ENCODE measurements at regions not wholly inside any gene's neighbourhood (a gene's known extent, or its start where the extent isn't known, plus 50 kb on each side); places are given as distances from the start of the nearest gene placed in this dataset.

- no peak for DNase-seq (ENCODE audit: low spot score)
Observed at GRCh38 chr5:71945436-71945835, 161.8 kb upstream of the MAP1B start.

- DNase-seq (ENCODE audit: low spot score): no peak
Observed at GRCh38 chr5:71946343-71947030, 160.8 kb upstream of the MAP1B start.

- no peak for DNase-seq (ENCODE audit: low spot score)
Observed at GRCh38 chr5:71948206-71948605, 159.1 kb upstream of the MAP1B start.

- DNase-seq (ENCODE audit: low spot score): no peak
Observed at GRCh38 chr5:71949772-71950171, 157.5 kb upstream of the MAP1B start.

GRCh38 chr5:71953866-71954265 lies 153.4 kb upstream of the MAP1B start:
- DNase-seq (ENCODE audit: low spot score): no peak

- no peak for DNase-seq (ENCODE audit: low spot score)
Observed at GRCh38 chr5:71954329-71954728, 152.9 kb upstream of the MAP1B start.

- no peak for DNase-seq (ENCODE audit: low spot score)
Observed at GRCh38 chr5:71955723-71956122, 151.6 kb upstream of the MAP1B start.

- no peak for DNase-seq (ENCODE audit: low spot score)
Observed at GRCh38 chr5:71957292-71957898, 149.9 kb upstream of the MAP1B start.

- no peak for DNase-seq (ENCODE audit: low spot score)
Observed at GRCh38 chr5:71960195-71960594, 147.1 kb upstream of the MAP1B start.

GRCh38 chr5:71961786-71962185 lies 145.5 kb upstream of the MAP1B start:
- no peak for DNase-seq (ENCODE audit: low spot score)

- DNase-seq (ENCODE audit: low spot score): no peak
Observed at GRCh38 chr5:71969460-71969859, 137.8 kb upstream of the MAP1B start.

GRCh38 chr5:71971862-71972261 lies 135.4 kb upstream of the MAP1B start:
- no peak for DNase-seq (ENCODE audit: low spot score)

GRCh38 chr5:71972777-71973473 lies 134.3 kb upstream of the MAP1B start:
- no peak for DNase-seq (ENCODE audit: low spot score)

GRCh38 chr5:71973563-71973962 lies 133.7 kb upstream of the MAP1B start:
- DNase-seq (ENCODE audit: low spot score): no peak

- no peak for DNase-seq (ENCODE audit: low spot score)
Observed at GRCh38 chr5:71974165-71974564, 133.1 kb upstream of the MAP1B start.

- DNase-seq (ENCODE audit: low spot score): no peak
Observed at GRCh38 chr5:71974622-71975021, 132.7 kb upstream of the MAP1B start.

GRCh38 chr5:71976449-71976848 lies 130.8 kb upstream of the MAP1B start:
- no peak for DNase-seq (ENCODE audit: low spot score)

GRCh38 chr5:71977311-71977710 lies 130.0 kb upstream of the MAP1B start:
- DNase-seq (ENCODE audit: low spot score): no peak

GRCh38 chr5:71978216-71978615 lies 129.1 kb upstream of the MAP1B start:
- no peak for DNase-seq (ENCODE audit: low spot score)

- no peak for DNase-seq (ENCODE audit: low spot score)
Observed at GRCh38 chr5:71982717-71983395, 124.4 kb upstream of the MAP1B start.

GRCh38 chr5:71986101-71986500 lies 121.2 kb upstream of the MAP1B start:
- no peak for DNase-seq (ENCODE audit: low spot score)

- DNase-seq (ENCODE audit: low spot score): no peak
Observed at GRCh38 chr5:71988808-71989207, 118.5 kb upstream of the MAP1B start.

GRCh38 chr5:71993600-71993999 lies 113.7 kb upstream of the MAP1B start:
- no peak for DNase-seq (ENCODE audit: low spot score)
